Bronchial epithelial cell (primary cell): ENCODE measurements at regions not wholly inside any gene's neighbourhood (a gene's known extent, or its start where the extent isn't known, plus 50 kb on each side); places are given as distances from the start of the nearest gene placed in this dataset.

Experiments used
- DNase-seq: peaks from one replicate; pipeline ENCODE4 v3.0.0-alpha.2; 2010; ENCODE audit warnings: low read depth
- FAIRE-seq: peaks from 2 replicates; lab custom pipeline; 2011; peaks lifted over from hg19 to GRCh38; lab: Jason Lieb, UNC
- H3K27me3 ChIP-seq: 2 replicates; pipeline ENCODE4 v1.5.1; 2011; ENCODE audit warnings: low read length; ENCODE audit not compliant: control insufficient read depth, insufficient read depth
- H3K36me3 ChIP-seq: 2 replicates; pipeline ENCODE4 v1.5.1; 2011; ENCODE audit warnings: low read length; ENCODE audit not compliant: control insufficient read depth, insufficient read depth
- H3K4me3 ChIP-seq: 2 replicates; pipeline ENCODE4 v1.5.1; 2011; ENCODE audit warnings: mild to moderate bottlenecking, low read depth, low read length, control low read depth
- TF ChIP-seq, protein P1 (sequence below): IDR thresholded peaks from 2 replicates; pipeline ENCODE4 v1.5.1; 2011; ENCODE audit warnings: mild to moderate bottlenecking, moderate library complexity, low read length, control low read depth, inconsistent platforms; ENCODE audit not compliant: insufficient read depth, severe bottlenecking

DNA sequence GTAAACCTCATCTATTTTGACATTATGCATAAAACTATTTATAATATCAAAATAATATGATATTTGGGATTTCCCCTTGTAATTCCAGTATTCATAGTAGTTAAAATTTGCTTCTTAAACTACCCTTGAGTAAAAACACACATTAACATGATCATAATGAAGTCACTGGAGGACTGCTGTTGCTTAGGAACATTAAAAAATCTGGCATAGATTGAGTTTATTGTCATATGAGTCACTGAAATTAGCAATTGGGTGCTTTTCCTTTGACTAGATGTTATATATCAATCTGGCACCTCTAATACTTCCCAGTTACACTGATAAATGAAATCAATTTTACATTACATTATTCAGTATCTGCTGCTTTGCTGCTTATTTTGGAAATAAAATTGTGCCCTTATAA lies 57.0 kb upstream of the ZC3H15 start:
- H3K27me3 ChIP-seq = no peaks in the 10 kb centered on the region
- DNase-seq (peak; percentile 50), FAIRE-seq (no peak)
- no peaks in the 10 kb centered on the region for H3K36me3 ChIP-seq
- TF ChIP-seq, protein P1, sequence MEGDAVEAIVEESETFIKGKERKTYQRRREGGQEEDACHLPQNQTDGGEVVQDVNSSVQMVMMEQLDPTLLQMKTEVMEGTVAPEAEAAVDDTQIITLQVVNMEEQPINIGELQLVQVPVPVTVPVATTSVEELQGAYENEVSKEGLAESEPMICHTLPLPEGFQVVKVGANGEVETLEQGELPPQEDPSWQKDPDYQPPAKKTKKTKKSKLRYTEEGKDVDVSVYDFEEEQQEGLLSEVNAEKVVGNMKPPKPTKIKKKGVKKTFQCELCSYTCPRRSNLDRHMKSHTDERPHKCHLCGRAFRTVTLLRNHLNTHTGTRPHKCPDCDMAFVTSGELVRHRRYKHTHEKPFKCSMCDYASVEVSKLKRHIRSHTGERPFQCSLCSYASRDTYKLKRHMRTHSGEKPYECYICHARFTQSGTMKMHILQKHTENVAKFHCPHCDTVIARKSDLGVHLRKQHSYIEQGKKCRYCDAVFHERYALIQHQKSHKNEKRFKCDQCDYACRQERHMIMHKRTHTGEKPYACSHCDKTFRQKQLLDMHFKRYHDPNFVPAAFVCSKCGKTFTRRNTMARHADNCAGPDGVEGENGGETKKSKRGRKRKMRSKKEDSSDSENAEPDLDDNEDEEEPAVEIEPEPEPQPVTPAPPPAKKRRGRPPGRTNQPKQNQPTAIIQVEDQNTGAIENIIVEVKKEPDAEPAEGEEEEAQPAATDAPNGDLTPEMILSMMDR = no peak
- H3K4me3 ChIP-seq = no peak overlapping the region

DNA sequence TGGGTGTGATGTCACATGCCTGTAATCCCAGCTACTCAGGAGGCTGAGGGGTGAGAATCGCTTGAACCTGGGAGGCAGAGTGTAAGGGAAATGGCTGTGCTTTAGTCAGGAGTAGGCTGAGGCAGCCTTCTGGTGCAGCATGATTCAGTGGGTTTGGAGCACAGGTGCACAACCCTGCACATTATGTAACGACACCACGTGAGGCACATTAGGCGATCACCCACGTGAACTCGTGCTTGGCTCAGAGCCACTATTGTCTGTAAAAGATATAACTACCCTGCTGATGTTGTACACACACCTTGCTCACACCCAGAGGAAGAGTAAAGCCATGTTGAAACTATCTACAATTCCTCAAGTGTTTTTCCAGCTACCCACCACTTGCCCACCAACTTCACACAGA lies 54.8 kb upstream of the ZC3H15 start:
- Histone ChIP-seq H3K4me3 (no peak overlapping the region), H3K27me3 (no peaks in the 10 kb centered on the region), H3K36me3 (no peaks in the 10 kb centered on the region)
- TF ChIP-seq, protein P1 = no peak
- DNase-seq (no peak), FAIRE-seq (no peak)

- DNase-seq = no peak
- Histone ChIP-seq H3K27me3 (no peaks in the 10 kb centered on the region), H3K36me3 (no peaks in the 10 kb centered on the region), H3K4me3 (no peak overlapping the region)
- TF ChIP-seq, protein P1 = no peak
- no peak for FAIRE-seq
Measured at GRCh38 chr2:186433040-186433439, 53.0 kb upstream of the ZC3H15 start.

DNA sequence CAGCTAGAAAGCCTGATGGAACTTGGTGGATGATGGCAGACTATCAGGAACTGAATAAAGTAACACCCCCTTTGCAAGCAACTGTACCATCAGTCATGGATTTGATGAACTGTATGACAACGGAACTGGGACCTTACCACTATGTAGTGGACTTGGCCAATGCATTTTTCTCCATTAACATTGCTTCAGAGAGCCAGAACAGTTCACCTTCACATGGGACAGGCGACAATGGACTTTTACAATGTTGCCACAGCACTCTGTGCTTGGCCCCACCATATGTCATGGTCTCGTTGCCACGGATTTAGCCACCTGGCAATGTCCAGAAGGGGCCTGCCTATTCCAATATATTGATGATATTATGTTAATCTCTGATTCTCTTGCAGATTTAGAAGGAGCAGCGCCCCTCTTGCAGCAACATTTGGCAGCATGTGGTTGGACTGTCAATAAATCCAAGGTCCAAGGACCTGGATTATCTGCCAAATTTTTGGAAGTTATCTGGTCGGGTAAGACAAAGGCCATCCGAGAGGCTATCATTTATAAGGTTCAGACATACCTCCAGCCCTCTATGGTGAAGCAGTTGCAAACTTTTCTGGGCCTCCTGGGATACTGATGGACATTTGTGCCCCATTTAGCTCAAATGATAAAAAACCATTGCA lies 52.2 kb upstream of the ZC3H15 start:
- TF ChIP-seq, protein P1 = no peak
- Histone ChIP-seq H3K4me3 (no peak overlapping the region), H3K36me3 (no peaks in the 10 kb centered on the region), H3K27me3 (no peaks in the 10 kb centered on the region)
- FAIRE-seq (no peak), DNase-seq (no peak)
